ENCODE measurements at regions not wholly inside any gene's neighbourhood (a gene's known extent, or its start where the extent isn't known, plus 50 kb on each side); places are given as distances from the start of the nearest gene placed in this dataset.

GRCh38 chr2:122368576-122369243 lies 613.3 kb downstream of the TSN start:
- Histone ChIP-seq H3K4me3 (no peak overlapping the region), H3K27ac (no peak overlapping the region), H3K9me3 (no peaks in the 10 kb centered on the region), H3K4me1 (ENCODE audit: control insufficient read depth in 1 of 2, low read depth in 2 of 2) (peaks cover 0 to 5% of the 10 kb centered on the region in 2 donors), H3K36me3 (no peaks in the 10 kb centered on the region), H3K27me3 (replicated peaks; ENCODE audit: insufficient read depth) (no peaks in the 10 kb centered on the region)
- DNase-seq (ENCODE audit: low spot score) (no peak), ATAC-seq (ENCODE audit: insufficient number of reproducible peaks, low FRiP score, low read depth) (no peak)
- TF ChIP-seq, protein P1, sequence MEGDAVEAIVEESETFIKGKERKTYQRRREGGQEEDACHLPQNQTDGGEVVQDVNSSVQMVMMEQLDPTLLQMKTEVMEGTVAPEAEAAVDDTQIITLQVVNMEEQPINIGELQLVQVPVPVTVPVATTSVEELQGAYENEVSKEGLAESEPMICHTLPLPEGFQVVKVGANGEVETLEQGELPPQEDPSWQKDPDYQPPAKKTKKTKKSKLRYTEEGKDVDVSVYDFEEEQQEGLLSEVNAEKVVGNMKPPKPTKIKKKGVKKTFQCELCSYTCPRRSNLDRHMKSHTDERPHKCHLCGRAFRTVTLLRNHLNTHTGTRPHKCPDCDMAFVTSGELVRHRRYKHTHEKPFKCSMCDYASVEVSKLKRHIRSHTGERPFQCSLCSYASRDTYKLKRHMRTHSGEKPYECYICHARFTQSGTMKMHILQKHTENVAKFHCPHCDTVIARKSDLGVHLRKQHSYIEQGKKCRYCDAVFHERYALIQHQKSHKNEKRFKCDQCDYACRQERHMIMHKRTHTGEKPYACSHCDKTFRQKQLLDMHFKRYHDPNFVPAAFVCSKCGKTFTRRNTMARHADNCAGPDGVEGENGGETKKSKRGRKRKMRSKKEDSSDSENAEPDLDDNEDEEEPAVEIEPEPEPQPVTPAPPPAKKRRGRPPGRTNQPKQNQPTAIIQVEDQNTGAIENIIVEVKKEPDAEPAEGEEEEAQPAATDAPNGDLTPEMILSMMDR (IDR thresholded peaks at IDR 0.05) = no peak

DNA sequence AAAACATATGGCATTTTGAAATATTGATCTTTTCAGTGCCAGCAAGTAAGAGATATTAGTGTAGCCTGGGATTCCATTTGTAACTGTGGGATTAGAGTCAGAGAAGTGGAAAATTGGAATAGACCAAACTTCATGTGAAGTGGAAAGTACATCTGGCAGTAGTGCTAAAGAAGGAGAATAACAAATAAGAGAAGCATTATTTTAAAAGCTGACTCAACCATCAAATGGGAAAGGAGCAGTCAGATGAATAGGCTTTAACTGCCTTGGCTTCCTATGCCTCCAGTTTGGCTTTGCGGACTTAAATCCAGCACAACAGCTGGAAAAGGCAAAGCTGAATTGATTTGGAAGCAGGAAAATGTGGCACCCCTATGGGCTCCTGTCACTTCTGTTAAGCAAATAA lies 623.1 kb downstream of the TSN start:
- ATAC-seq (ENCODE audit: insufficient number of reproducible peaks, low FRiP score, low read depth) = no peak
- no peak for DNase-seq (ENCODE audit: low spot score)
- TF ChIP-seq, protein P1 (IDR thresholded peaks at IDR 0.05) = no peak
- Histone ChIP-seq H3K4me1 (ENCODE audit: control insufficient read depth in 1 of 2, low read depth in 2 of 2) (no peaks in the 10 kb centered on the region), H3K9me3 (no peaks in the 10 kb centered on the region), H3K27ac (no peak overlapping the region), H3K27me3 (replicated peaks; ENCODE audit: insufficient read depth) (no peaks in the 10 kb centered on the region), H3K4me3 (no peak overlapping the region), H3K36me3 (no peaks in the 10 kb centered on the region)

DNA sequence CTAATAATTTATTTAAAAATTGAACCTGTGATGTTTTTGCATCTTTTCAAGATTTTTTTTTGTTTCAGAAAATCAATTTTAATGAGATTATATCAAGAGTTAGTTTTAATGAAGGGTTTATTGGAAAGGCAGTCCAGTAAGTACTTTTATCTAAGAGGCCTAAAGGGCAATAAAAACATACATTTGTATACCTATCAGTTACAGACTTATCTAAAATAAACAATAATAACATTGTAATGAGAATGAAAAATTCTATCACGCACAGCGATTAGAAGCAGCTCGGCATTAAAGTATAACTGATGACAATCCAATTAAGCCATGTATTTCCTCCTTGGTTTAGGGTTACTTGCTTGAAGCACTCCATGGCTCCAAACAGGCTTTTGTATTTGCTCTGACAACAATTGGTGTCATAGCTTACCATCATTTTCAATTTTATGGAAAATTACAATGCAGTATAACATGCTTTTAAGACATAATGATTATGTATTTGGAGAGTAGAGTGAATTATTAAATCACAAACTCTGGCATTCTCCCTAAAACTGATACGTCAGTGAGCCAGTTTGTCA lies 629.4 kb downstream of the TSN start:
- ATAC-seq (ENCODE audit: insufficient number of reproducible peaks, low FRiP score, low read depth) = no peak
- H3K4me1 ChIP-seq (ENCODE audit: control insufficient read depth in 1 of 2, low read depth in 2 of 2) = no peaks in the 10 kb centered on the region
- no peak overlapping the region for H3K27ac ChIP-seq
- TF ChIP-seq, protein P1 (IDR thresholded peaks at IDR 0.05) = no peak
- no peak for DNase-seq (ENCODE audit: low spot score)
- peaks cover 7% of the 10 kb centered on the region for H3K9me3 ChIP-seq
- H3K27me3 ChIP-seq (replicated peaks; ENCODE audit: insufficient read depth) = no peaks in the 10 kb centered on the region
- H3K36me3 ChIP-seq = no peaks in the 10 kb centered on the region
- no peak overlapping the region for H3K4me3 ChIP-seq

- ATAC-seq (ENCODE audit: insufficient number of reproducible peaks, low FRiP score, low read depth) (no peak), DNase-seq (ENCODE audit: low spot score) (no peak)
- TF ChIP-seq, protein P1 (IDR thresholded peaks at IDR 0.05) = no peak
- H3K27ac ChIP-seq = no peak overlapping the region
- H3K4me1 ChIP-seq (ENCODE audit: control insufficient read depth in 1 of 2, low read depth in 2 of 2) = no peaks in the 10 kb centered on the region
- no peaks in the 10 kb centered on the region for H3K36me3 ChIP-seq
- H3K9me3 ChIP-seq = peaks cover 7% of the 10 kb centered on the region
- H3K4me3 ChIP-seq = no peak overlapping the region
- no peaks in the 10 kb centered on the region for H3K27me3 ChIP-seq (replicated peaks; ENCODE audit: insufficient read depth)
Observed at GRCh38 chr2:122388208-122388607, 632.8 kb downstream of the TSN start.

- Histone ChIP-seq H3K27me3 (replicated peaks; ENCODE audit: insufficient read depth) (no peaks in the 10 kb centered on the region), H3K36me3 (no peaks in the 10 kb centered on the region), H3K27ac (no peak overlapping the region), H3K4me1 (ENCODE audit: control insufficient read depth in 1 of 2, low read depth in 2 of 2) (no peaks in the 10 kb centered on the region), H3K9me3 (peaks cover 7% of the 10 kb centered on the region), H3K4me3 (no peak overlapping the region)
- no peak for ATAC-seq (ENCODE audit: insufficient number of reproducible peaks, low FRiP score, low read depth)
- TF ChIP-seq, protein P1 (IDR thresholded peaks at IDR 0.05) = no peak
- no peak for DNase-seq (ENCODE audit: low spot score)
Observed at GRCh38 chr2:122389694-122390093, 634.2 kb downstream of the TSN start.
